NT2/D1 (cell line): ENCODE measurements at regions not wholly inside any gene's neighbourhood (a gene's known extent, or its start where the extent isn't known, plus 50 kb on each side); places are given as distances from the start of the nearest gene placed in this dataset.

ENCODE experiments used
- DNase-seq: peaks from one replicate; pipeline ENCODE4 v3.0.0-alpha.2; 2011; ENCODE audit warnings: low read depth, low spot score
- H3K27me3 ChIP-seq: 2 replicates; pipeline ENCODE4 v1.6.0; 2011; ENCODE audit warnings: mild to moderate bottlenecking; ENCODE audit not compliant: insufficient read length, insufficient read depth
- H3K36me3 ChIP-seq: 2 replicates; pipeline ENCODE4 v1.6.1; 2011; ENCODE audit warnings: mild to moderate bottlenecking, low read length, mixed read lengths; ENCODE audit not compliant: insufficient read depth, insufficient read length
- H3K4me1 ChIP-seq: 2 replicates; pipeline ENCODE4 v1.5.1; 2011; ENCODE audit not compliant: insufficient read depth, insufficient read length
- H3K4me3 ChIP-seq: 2 replicates; pipeline ENCODE4 v1.5.1; 2011; ENCODE audit warnings: low read depth; ENCODE audit not compliant: insufficient read length
- H3K9ac ChIP-seq: 2 replicates; pipeline ENCODE4 v1.6.0; 2011; ENCODE audit warnings: low read depth; ENCODE audit not compliant: insufficient read length
- H3K9me3 ChIP-seq: 2 replicates; pipeline ENCODE4 v1.5.1; 2011; ENCODE audit warnings: mild to moderate bottlenecking, low read length; ENCODE audit not compliant: insufficient read depth
- SUZ12 ChIP-seq: IDR thresholded peaks from 2 replicates; pipeline ENCODE4 v1.6.1; 2011; ENCODE audit not compliant: insufficient read length, insufficient read depth; ENCODE audit errors: extremely low read depth
- YY1 ChIP-seq: IDR thresholded peaks from 2 replicates; pipeline ENCODE4 v1.6.1; 2011; ENCODE audit not compliant: insufficient read length, insufficient read depth
- ZNF274 ChIP-seq: IDR thresholded peaks from 2 replicates; pipeline ENCODE4 v1.6.1; 2011; ENCODE audit warnings: mild to moderate bottlenecking, low read depth, low read length

GRCh38 chr5:82624062-82624461, 345.9 kb upstream of the RPS23 start:
- H3K27me3 ChIP-seq: no peaks in the 10 kb centered on the region
- H3K36me3 ChIP-seq: no peaks in the 10 kb centered on the region
- TF ChIP-seq SUZ12: no peak
- no peak for TF ChIP-seq ZNF274
- TF ChIP-seq YY1: no peak
- H3K4me3 ChIP-seq: no peak overlapping the region
- H3K9me3 ChIP-seq: no peaks in the 10 kb centered on the region; the same call in 1 of the 2 replicates
- no peaks in the 10 kb centered on the region for H3K4me1 ChIP-seq
- no peak overlapping the region for H3K9ac ChIP-seq
- no peak for DNase-seq

GRCh38 chr5:82622711-82623514, 344.8 kb upstream of the RPS23 start:
- DNase-seq: no peak
- no peaks in the 10 kb centered on the region for H3K4me1 ChIP-seq
- H3K27me3 ChIP-seq: no peaks in the 10 kb centered on the region
- H3K36me3 ChIP-seq: no peaks in the 10 kb centered on the region
- no peaks in the 10 kb centered on the region; the same call in 1 of the 2 replicates for H3K9me3 ChIP-seq
- TF ChIP-seq SUZ12 (no peak), YY1 (no peak), ZNF274 (no peak)
- no peak overlapping the region for H3K4me3 ChIP-seq
- no peak overlapping the region for H3K9ac ChIP-seq

- no peak for DNase-seq
- no peaks in the 10 kb centered on the region for H3K36me3 ChIP-seq
- H3K9ac ChIP-seq: no peak overlapping the region
- no peaks in the 10 kb centered on the region for H3K4me1 ChIP-seq
- H3K4me3 ChIP-seq: no peak overlapping the region
- H3K9me3 ChIP-seq: no peaks in the 10 kb centered on the region; the same call in 1 of the 2 replicates
- TF ChIP-seq ZNF274 (no peak), SUZ12 (no peak), YY1 (no peak)
- no peaks in the 10 kb centered on the region for H3K27me3 ChIP-seq
Measured at GRCh38 chr5:82622205-82622604, 344.1 kb upstream of the RPS23 start.

DNA sequence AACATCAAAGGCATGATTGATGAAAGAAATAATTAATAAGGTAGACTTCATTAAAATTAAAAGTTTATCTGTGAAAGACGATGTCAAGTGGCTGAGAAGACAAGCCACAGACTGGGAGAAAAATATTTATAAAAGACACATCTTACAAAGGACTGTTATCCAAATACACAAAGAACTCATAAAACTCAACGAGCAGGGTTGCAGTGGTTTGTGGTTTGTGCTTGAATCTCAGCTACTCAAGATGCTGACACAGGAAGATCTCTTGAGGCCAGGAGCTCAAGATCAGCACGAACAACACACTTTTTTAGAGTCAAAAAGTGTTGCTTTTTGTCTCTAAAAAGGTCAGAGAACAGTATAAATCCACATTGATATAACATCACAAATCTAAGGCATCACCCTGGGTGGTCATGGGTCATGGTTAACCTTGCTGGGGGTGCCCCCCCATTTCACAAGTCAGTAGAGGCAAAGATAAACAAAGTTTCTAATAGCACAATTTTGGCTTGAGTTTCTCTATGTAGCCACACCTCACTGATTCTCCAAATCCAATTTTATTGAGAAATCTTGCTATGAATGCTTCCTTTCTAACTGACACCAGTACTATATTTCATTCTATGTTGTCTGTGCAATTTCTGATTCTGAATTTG, 342.9 kb upstream of the RPS23 start:
- Histone ChIP-seq H3K9ac (no peak overlapping the region), H3K27me3 (no peaks in the 10 kb centered on the region), H3K9me3 (no peaks in the 10 kb centered on the region), H3K4me3 (no peak overlapping the region), H3K4me1 (no peaks in the 10 kb centered on the region), H3K36me3 (no peaks in the 10 kb centered on the region)
- no peak for DNase-seq
- no peak for TF ChIP-seq SUZ12
- TF ChIP-seq ZNF274: no peak
- TF ChIP-seq YY1: no peak

GRCh38 chr5:82619097-82619496, 340.9 kb upstream of the RPS23 start:
- no peaks in the 10 kb centered on the region for H3K9me3 ChIP-seq
- no peak overlapping the region for H3K4me3 ChIP-seq
- H3K9ac ChIP-seq: no peak overlapping the region
- no peak for DNase-seq
- H3K4me1 ChIP-seq: no peaks in the 10 kb centered on the region
- no peaks in the 10 kb centered on the region for H3K27me3 ChIP-seq
- no peak for TF ChIP-seq YY1
- TF ChIP-seq ZNF274: no peak
- no peak for TF ChIP-seq SUZ12
- H3K36me3 ChIP-seq: no peaks in the 10 kb centered on the region

- Histone ChIP-seq H3K9me3 (no peaks in the 10 kb centered on the region), H3K36me3 (no peaks in the 10 kb centered on the region), H3K27me3 (no peaks in the 10 kb centered on the region), H3K9ac (no peak overlapping the region), H3K4me1 (no peaks in the 10 kb centered on the region), H3K4me3 (no peak overlapping the region)
- no peak for DNase-seq
- TF ChIP-seq ZNF274: no peak
- TF ChIP-seq SUZ12: no peak
- TF ChIP-seq YY1: no peak
Measured at GRCh38 chr5:82614706-82615105, 336.6 kb upstream of the RPS23 start.

GRCh38 chr5:82613891-82614290, 335.7 kb upstream of the RPS23 start:
- TF ChIP-seq ZNF274 (no peak), SUZ12 (no peak), YY1 (no peak)
- H3K9me3 ChIP-seq: no peaks in the 10 kb centered on the region
- no peaks in the 10 kb centered on the region for H3K27me3 ChIP-seq
- no peaks in the 10 kb centered on the region for H3K4me1 ChIP-seq
- H3K4me3 ChIP-seq: no peak overlapping the region
- H3K36me3 ChIP-seq: no peaks in the 10 kb centered on the region
- no peak for DNase-seq
- no peak overlapping the region for H3K9ac ChIP-seq
